Gastroesophageal sphincter (tissue), 4 donors: ENCODE measurements at regions not wholly inside any gene's neighbourhood (a gene's known extent, or its start where the extent isn't known, plus 50 kb on each side); places are given as distances from the start of the nearest gene placed in this dataset.

ENCODE experiments used
- ATAC-seq: fragments of 150-250 bp; one replicate; pipeline ENCODE4 v1.9.1; 2016; ENCODE audit warnings: mild to moderate bottlenecking, moderate library complexity
- H3K27ac ChIP-seq, 4 donors: fragments of 200-600 bp; sonication (generic) in 3 of 4; 1 replicate in 3 of 4; 2 replicates in 1 of 4; pipeline ENCODE4 v1.5.1; 2016 to 2019
- H3K27me3 ChIP-seq: fragments of 200-600 bp; sonication (generic); one replicate; pipeline ENCODE4 v1.5.1; 2019
- H3K36me3 ChIP-seq, 2 donors: fragments of 200-600 bp; sonication (generic); one replicate each; pipeline ENCODE4 v1.5.1; 2019; ENCODE audit warnings: control low read depth in 1 of 2
- H3K4me1 ChIP-seq, 3 donors: fragments of 200-600 bp; sonication (generic); 1 replicate in 2 of 3; 2 replicates in 1 of 3; pipeline ENCODE4 v1.5.1; 2016 to 2019; ENCODE audit warnings: control low read depth in 2 of 3
- H3K4me3 ChIP-seq, 2 donors: fragments of 200-600 bp; sonication (generic); one replicate each; pipeline ENCODE4 v1.5.1; 2019; ENCODE audit warnings: mild to moderate bottlenecking in 1 of 2, moderate library complexity in 1 of 2
- H3K9me3 ChIP-seq, 3 donors: fragments of 200-600 bp; sonication (generic); one replicate each; pipeline ENCODE4 v1.5.1; 2017 to 2019; ENCODE audit warnings: control low read depth in 2 of 3
- CTCF ChIP-seq, 4 experiments: fragments of 200-600 bp in 2 of 4; fragments of 450-650 bp in 2 of 4; sonication (generic) in 1 of 4; IDR thresholded peaks; one replicate each; pipeline ENCODE4 v1.5.1; 2017 to 2019; ENCODE audit warnings: antibody characterized with exemption in 4 of 4, mild to moderate bottlenecking in 2 of 4, moderate library complexity in 2 of 4
- EP300 ChIP-seq: sonication (generic); formaldehyde crosslinking; IDR thresholded peaks from one replicate; pipeline ENCODE4 v1.6.1; 2017; ENCODE audit warnings: antibody characterized with exemption, mild to moderate bottlenecking
- POLR2A ChIP-seq, 2 donors: fragments of 450-650 bp; IDR thresholded peaks; one replicate each; pipeline ENCODE4 v1.6.1; 2017; ENCODE audit warnings: antibody characterized with exemption in 2 of 2, mild to moderate bottlenecking in 2 of 2, moderate library complexity in 1 of 2
- POLR2AphosphoS5 ChIP-seq: sonication (generic); formaldehyde crosslinking; IDR thresholded peaks from one replicate; pipeline ENCODE4 v1.6.1; 2017; ENCODE audit warnings: antibody characterized with exemption
- WGBS, 2 donors: methylation state at CpG; one replicate each; pipeline ENCODE4 v1.1.5; 2018; ENCODE audit warnings: low coverage in 1 of 2; 5-methylcytosine and 5-hydroxymethylcytosine counted together

- WGBS, 2 donors, result 41 to 55% methylated on average over 1 to 2 of the region's 2 CpGs
- TF ChIP-seq CTCF (IDR thresholded peaks at IDR 0.05) (no peak), POLR2AphosphoS5 (no peak), POLR2A (IDR thresholded peaks at IDR 0.05) (no peak), EP300 (no peak)
- no peak overlapping the region for H3K4me3 ChIP-seq
- no peak overlapping the region for H3K27ac ChIP-seq
- H3K9me3 ChIP-seq, result no peaks in the 10 kb centered on the region
- H3K27me3 ChIP-seq, result peaks cover 1% of the 10 kb centered on the region
- H3K4me1 ChIP-seq, result no peaks in the 10 kb centered on the region
- ATAC-seq, result no peak
- H3K36me3 ChIP-seq, result no peaks in the 10 kb centered on the region
Observed at GRCh38 chr16:77540646-77541045, 105.8 kb upstream of the ADAMTS18 start.

GRCh38 chr16:77541165-77541564 lies 106.3 kb upstream of the ADAMTS18 start:
- WGBS, 2 donors, result 50 to 55% methylated on average over 1 of the region's 3 CpGs
- H3K27me3 ChIP-seq, result peaks cover 6% of the 10 kb centered on the region
- no peak overlapping the region for H3K27ac ChIP-seq
- no peaks in the 10 kb centered on the region for H3K9me3 ChIP-seq
- no peak for ATAC-seq
- H3K4me1 ChIP-seq, result no peaks in the 10 kb centered on the region
- no peaks in the 10 kb centered on the region for H3K36me3 ChIP-seq
- no peak overlapping the region for H3K4me3 ChIP-seq
- no peak for TF ChIP-seq POLR2A (IDR thresholded peaks at IDR 0.05)
- no peak for TF ChIP-seq EP300
- no peak for TF ChIP-seq CTCF (IDR thresholded peaks at IDR 0.05)
- TF ChIP-seq POLR2AphosphoS5, result no peak

- Histone ChIP-seq H3K9me3 (no peaks in the 10 kb centered on the region), H3K4me1 (no peaks in the 10 kb centered on the region), H3K36me3 (no peaks in the 10 kb centered on the region), H3K27ac (no peak overlapping the region), H3K27me3 (peaks cover 18% of the 10 kb centered on the region), H3K4me3 (no peak overlapping the region)
- WGBS, 2 donors, result 44 to 84% methylated on average over 1 to 4 of the region's 4 CpGs
- no peak for ATAC-seq
- TF ChIP-seq POLR2AphosphoS5 (no peak), CTCF (IDR thresholded peaks at IDR 0.05) (no peak), POLR2A (IDR thresholded peaks at IDR 0.05) (no peak), EP300 (no peak)
Observed at GRCh38 chr16:77548151-77548550, 113.3 kb upstream of the ADAMTS18 start.

- no peaks in the 10 kb centered on the region for H3K36me3 ChIP-seq
- TF ChIP-seq POLR2AphosphoS5 (no peak), EP300 (no peak), POLR2A (IDR thresholded peaks at IDR 0.05) (no peak), CTCF (IDR thresholded peaks at IDR 0.05) (no peak)
- WGBS, 2 donors, result 51 to 65% methylated on average over 2 of the region's 2 CpGs
Observed at GRCh38 chr16:77548766-77549165, 113.9 kb upstream of the ADAMTS18 start.

GRCh38 chr16:77549876-77550275 lies 115.0 kb upstream of the ADAMTS18 start:
- no peak for ATAC-seq
- Histone ChIP-seq H3K4me3 (no peak overlapping the region), H3K36me3 (no peaks in the 10 kb centered on the region), H3K4me1 (no peaks in the 10 kb centered on the region), H3K27ac (no peak overlapping the region), H3K9me3 (no peaks in the 10 kb centered on the region), H3K27me3 (peaks cover 24% of the 10 kb centered on the region)
- TF ChIP-seq CTCF (IDR thresholded peaks at IDR 0.05) (no peak), POLR2A (IDR thresholded peaks at IDR 0.05) (no peak), EP300 (no peak), POLR2AphosphoS5 (no peak)
- WGBS, 2 donors, result 77 to 86% methylated on average over 5 to 7 of the region's 7 CpGs

More at GRCh38 chr16:77548766-77549165, 113.9 kb upstream of the ADAMTS18 start:
- Histone ChIP-seq H3K27ac (no peak overlapping the region), H3K4me3 (no peak overlapping the region), H3K27me3 (peaks cover 18% of the 10 kb centered on the region), H3K4me1 (no peaks in the 10 kb centered on the region), H3K9me3 (no peaks in the 10 kb centered on the region)
- no peak for ATAC-seq
